Left colon (tissue), 2 donors: ENCODE measurements at regions not wholly inside any gene's neighbourhood (a gene's known extent, or its start where the extent isn't known, plus 50 kb on each side); places are given as distances from the start of the nearest gene placed in this dataset.

ENCODE experiments used
- ATAC-seq: fragments of 200-7000 bp; cut with Tn5 transposase; one replicate; pipeline ENCODE4 v1.9.1; 2020; ENCODE audit warnings: mild to moderate bottlenecking, moderate library complexity
- DNase-seq, 2 donors: peaks; one replicate each; pipeline ENCODE4 v3.0.0-alpha.2; 2020
- intact Hi-C, 2 donors: fragments of 100-400 bp; cut with DNase I in 1 of 2; cut with micrococcal nuclease in 1 of 2; formaldehyde crosslinking; loops; one replicate each; pipeline versions ENCODE4 v1.11.2 to v1.14.0; 2022; cut with DNase I, micrococcal nuclease
- donor health status: DM: no; HTN: no; CAD: no.
- donor health status: DM: yes; HTN: yes; CAD: no.

- no peak for ATAC-seq
- intact Hi-C loops, result no loop called here
- DNase-seq, result no peak
Observed at GRCh38 chr7:153002115-153002514, 242.6 kb downstream of the ACTR3B start.

DNA sequence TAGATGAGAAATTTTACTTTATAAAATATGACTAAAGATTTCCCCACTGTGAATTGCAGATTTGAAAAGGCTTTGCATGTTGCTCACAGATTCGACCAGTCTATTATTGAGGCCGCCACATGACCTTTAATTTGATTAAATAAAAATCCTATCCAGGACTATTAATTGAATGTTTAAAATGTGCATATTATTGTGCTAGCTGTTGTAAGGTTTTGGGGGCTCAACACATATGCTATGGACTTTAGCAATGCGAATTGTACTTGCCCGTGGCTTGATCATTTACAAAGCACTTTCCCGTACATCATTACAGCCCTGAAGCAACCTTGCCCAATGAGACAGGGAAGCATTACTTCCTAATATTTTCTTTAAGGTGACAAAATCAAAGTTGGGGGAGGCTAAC lies 243.0 kb downstream of the ACTR3B start:
- ATAC-seq (no peak), DNase-seq (no peak)
- intact Hi-C loops, result no loop called here

GRCh38 chr7:153004341-153004740 lies 244.8 kb downstream of the ACTR3B start:
- DNase-seq (no peak), ATAC-seq (no peak)
- intact Hi-C loops, result no loop called here

- intact Hi-C loops, result no loop called here
- ATAC-seq (no peak), DNase-seq (no peak)
Observed at GRCh38 chr7:153005750-153006435, 246.3 kb downstream of the ACTR3B start.

- ATAC-seq, result no peak
- intact Hi-C loops, result no loop called here
- no peak for DNase-seq
Observed at GRCh38 chr7:153006452-153006851, 246.9 kb downstream of the ACTR3B start.

GRCh38 chr7:153006911-153007310 lies 247.4 kb downstream of the ACTR3B start:
- intact Hi-C loops, result no loop called here
- ATAC-seq (no peak), DNase-seq (no peak)

DNA sequence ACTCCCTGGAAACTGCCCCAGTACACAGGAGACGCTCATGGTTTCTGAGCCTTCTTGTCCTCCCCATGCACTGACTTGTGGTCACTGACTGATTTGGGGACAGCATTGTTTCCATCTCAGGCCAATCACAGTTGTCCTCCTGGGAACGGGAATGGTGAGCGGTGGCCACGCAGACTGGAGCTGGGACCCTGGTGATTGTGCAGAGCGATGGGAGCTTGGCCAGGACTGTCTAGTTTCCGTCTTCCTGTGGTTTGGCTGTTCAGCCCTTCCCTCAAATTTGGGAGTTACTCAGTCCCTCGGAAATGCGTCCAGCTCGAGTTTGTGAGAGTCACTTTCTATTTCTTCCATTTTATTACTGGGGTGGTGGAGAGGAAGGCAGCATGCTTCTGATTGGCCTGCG lies 250.9 kb downstream of the ACTR3B start:
- intact Hi-C loops, result no loop called here
- DNase-seq, result no peak
- ATAC-seq, result no peak

GRCh38 chr7:153012203-153012602 lies 252.7 kb downstream of the ACTR3B start:
- ATAC-seq (no peak), DNase-seq (no peak)
- intact Hi-C loops, result no loop called here

DNA sequence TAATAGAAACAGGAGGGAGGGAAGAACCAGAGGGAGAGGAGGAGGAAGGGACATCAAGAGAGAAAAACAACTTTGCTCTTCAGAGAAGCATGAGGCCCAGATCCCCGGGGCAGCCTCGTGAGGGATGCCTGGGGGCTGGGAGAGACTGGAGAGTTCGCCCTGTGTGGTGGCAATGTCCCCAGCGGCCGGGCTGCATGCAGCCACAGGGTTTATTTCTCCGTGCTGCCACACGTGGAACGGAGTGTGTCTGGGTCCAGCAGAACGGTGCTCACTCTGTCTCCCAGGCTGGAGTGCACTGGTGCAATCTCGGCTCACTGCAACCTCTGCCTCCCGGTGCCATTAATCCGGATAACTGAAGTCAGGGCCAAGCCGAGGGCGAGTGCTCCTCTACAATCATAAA lies 257.7 kb downstream of the ACTR3B start:
- intact Hi-C loops, result no loop called here
- DNase-seq (no peak), ATAC-seq (no peak)

DNA sequence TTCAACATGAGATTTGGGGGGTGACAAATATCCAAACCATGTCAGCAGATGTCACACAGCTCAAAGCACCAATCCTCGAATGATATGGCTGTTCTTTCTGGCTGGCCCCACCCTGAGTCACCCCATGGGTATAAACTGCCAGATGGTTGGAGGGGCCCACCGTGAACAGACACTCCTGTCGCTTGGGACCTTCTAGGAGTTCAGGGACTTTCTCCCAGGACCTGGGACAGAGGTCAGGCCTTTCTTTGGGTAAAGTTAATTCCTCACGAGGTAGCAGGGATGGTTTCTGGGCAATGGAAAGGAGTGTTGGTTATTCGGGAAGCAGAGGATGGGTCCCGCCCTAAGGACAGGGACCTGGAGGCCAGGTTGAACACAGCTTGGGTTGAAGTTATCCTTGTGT lies 262.0 kb downstream of the ACTR3B start:
- intact Hi-C loops, result no loop called here
- no peak for DNase-seq
- ATAC-seq, result no peak

DNA sequence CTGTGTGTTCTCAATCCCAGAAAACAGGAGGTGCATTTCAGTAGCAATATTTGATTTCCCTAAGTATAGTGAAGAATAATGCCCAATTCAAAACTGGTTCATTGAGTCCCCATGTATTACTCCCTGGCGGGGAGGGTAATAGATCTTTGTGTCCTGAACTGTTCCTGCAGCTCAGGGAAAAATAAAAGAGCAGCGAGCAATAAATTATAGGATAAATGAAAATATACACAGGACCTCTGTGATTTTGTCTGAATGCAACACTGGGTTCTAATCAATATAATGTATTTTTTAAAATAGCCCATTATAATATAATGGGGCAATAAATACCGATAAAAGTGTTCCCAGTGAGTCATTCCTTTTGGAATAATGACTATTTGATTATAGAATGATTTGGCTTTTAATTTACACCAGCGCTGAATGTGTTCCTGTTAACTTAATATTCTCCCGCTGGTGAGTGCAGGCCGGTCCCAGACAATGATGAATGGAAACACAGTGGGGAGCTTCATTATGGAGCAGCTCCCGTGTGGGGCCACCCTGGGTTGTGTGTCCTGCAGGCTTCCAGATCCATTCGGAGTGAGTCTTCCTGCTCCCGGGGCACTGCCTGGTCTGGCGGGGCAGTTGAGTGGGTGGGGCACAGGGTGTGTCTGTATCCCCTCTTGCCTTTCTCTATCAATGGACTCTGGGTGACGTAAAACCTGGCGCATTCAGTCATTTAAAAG lies 263.1 kb downstream of the ACTR3B start:
- no peak for ATAC-seq
- intact Hi-C loops, result no loop called here
- no peak for DNase-seq

GRCh38 chr7:153023194-153023592 lies 263.6 kb downstream of the ACTR3B start:
- DNase-seq, result no peak
- intact Hi-C loops, result no loop called here
- ATAC-seq, result no peak

GRCh38 chr7:153027210-153027609 lies 267.7 kb downstream of the ACTR3B start:
- intact Hi-C loops, result no loop called here
- DNase-seq (no peak), ATAC-seq (no peak)

GRCh38 chr7:153027904-153028303 lies 268.4 kb downstream of the ACTR3B start:
- no peak for ATAC-seq
- intact Hi-C loops, result no loop called here

DNA sequence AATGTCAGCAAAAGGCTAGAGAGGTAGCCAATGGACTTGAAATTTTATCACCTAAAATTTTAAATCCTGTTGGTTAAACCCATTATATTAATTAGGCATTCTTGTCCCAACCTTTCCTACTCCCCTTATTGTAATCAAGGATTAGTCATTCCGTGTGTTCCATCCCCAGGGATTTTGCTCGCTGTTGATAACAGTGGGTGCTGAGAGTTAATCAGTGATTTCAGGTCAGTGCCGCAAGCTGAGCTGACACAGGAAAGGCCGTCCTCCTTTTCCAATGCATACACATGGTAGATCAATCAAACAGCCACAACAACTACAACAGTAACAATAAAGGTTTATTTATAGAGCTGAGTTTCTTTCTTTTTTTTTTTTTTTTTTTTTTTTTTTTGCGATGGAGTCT lies 271.4 kb downstream of the ACTR3B start:
- ATAC-seq (no peak), DNase-seq (no peak)
- intact Hi-C loops, result no loop called here

More at GRCh38 chr7:153027904-153028303, 268.4 kb downstream of the ACTR3B start:
- no peak for DNase-seq

DNA sequence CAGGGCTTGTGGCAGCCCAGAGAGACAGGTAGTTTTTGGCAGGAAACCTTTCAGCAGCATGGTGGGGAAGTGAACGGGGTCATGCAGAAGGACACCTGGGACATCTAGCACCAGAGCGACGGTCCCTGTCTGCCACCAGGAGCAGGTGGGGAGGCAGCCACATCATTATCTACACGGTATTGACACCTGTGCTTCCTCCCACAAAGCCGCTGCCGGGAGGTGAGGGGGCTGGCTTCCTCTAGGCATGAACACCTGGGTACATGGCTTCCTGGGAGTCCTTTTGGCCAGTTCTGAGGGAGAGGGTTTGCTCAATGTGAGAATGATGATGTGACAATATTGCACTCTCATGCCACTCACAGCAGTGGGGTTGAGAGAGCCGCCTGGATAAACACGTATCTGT lies 275.2 kb downstream of the ACTR3B start:
- DNase-seq (no peak), ATAC-seq (no peak)
- intact Hi-C loops, result no loop called here

DNA sequence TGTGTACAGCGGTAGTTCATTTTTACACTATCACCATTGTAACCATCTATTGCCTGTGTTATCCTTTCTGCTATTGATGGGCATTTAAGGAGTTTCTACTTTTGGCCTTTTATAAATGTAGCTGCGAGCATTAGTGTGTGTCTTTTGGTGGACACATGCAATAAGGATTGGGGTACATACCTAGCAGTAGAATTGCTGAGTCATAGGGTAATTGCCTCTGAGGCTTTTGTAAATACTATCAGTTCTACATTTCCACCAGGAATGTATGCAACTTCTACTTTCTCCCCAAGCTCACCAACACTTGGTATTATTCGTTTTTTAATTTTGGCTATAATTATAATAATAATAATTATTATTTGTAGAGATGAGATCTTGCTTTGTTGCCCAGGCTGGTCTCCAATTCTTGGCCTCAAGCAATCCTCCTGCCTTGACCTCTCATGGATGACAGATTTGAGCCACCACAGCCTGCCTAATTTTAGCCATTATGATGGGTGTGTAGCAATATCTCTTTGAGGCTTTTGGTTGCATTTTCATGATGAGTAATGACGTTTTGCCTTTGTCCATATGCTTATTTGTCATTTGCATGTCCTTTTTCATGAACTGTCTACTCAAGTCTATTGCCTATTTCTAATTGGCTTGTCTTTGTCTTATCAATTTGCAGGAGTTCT lies 277.0 kb downstream of the ACTR3B start:
- ATAC-seq, result no peak
- DNase-seq, result no peak
- intact Hi-C loops, result no loop called here

DNA sequence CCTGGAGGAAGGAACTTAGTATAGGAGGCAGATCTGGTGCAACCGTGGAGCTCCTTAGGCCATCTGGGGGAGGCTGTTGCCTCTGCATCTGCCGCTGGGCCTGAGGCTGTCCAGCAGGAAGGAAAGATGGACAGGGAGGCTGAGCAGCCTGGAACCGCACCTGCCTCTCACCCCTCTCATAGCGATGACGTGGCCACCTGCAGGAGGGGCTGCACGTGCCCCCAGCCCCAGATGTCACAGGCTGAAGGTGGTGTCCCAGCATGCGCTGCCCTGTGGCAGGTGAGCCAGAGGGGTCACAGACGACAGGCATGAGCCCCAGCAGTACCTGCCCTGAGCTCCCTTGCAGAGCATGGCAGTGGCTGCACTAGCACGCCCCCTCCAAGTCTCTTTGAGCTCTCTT lies 283.9 kb downstream of the ACTR3B start:
- no peak for ATAC-seq
- intact Hi-C loops, result no loop called here
- no peak for DNase-seq

- no peak for DNase-seq
- ATAC-seq, result no peak
- intact Hi-C loops, result no loop called here
Observed at GRCh38 chr7:153044981-153045380, 285.4 kb downstream of the ACTR3B start.
